GM19035 (cell line): ENCODE measurements at regions not wholly inside any gene's neighbourhood (a gene's known extent, or its start where the extent isn't known, plus 50 kb on each side); places are given as distances from the start of the nearest gene placed in this dataset.
"Not testable (repeated sequence)": the region's sequence is repeated elsewhere in the genome, so short reads cannot be mapped to it uniquely, and the experiment has no call there.

Experiments
- ATAC-seq: cut with Tn5 transposase; IDR thresholded peaks from one replicate; pipeline ENCODE4 v1.9.1; 2021; ENCODE audit not compliant: unreplicated experiment

GRCh38 chr6:51299621-51300380 lies 481.1 kb downstream of the TFAP2B start:
- ATAC-seq: no peak

- no peak for ATAC-seq
These were observed 481.8 kb downstream of the TFAP2B start for GRCh38 chr6:51300510-51300909.

GRCh38 chr6:51301962-51302361 lies 483.3 kb downstream of the TFAP2B start:
- ATAC-seq: no peak

DNA sequence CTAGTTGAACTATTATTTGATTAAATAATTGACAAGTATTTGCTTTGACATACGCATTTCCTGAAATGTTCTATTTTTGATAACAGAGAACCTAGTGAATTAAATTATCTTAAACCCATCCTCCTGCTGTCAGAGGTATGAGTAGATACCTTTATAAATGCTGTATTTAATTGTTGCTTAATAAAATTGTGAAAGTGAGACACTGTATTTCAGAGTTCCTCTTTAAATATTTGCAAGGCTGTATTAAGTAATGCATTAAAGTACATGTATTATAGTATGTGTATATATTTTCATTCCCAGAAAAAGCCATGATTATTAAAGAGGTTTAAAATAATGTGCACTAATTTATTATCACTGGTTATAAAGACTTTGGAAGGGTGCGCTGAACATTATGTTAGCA lies 483.8 kb downstream of the TFAP2B start:
- ATAC-seq: no peak

DNA sequence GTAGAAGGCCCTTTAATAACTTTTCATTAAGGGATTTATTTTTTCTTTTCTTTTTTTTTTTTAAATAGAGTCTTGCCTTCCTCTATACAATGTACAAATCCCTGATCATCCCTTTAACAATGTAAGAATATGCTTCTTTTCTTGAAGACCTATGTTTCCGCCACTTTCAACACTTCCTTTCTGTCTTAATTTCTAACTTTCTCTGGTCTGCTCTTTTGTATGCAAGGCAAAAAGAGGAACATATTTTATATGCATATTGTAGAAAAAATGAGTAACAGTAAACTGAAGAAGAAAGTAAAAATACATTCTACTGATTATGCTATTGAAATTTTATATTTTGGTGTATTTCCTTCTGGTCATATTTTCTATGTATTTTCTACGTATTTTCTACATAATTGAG lies 484.7 kb downstream of the TFAP2B start:
- no peak for ATAC-seq

DNA sequence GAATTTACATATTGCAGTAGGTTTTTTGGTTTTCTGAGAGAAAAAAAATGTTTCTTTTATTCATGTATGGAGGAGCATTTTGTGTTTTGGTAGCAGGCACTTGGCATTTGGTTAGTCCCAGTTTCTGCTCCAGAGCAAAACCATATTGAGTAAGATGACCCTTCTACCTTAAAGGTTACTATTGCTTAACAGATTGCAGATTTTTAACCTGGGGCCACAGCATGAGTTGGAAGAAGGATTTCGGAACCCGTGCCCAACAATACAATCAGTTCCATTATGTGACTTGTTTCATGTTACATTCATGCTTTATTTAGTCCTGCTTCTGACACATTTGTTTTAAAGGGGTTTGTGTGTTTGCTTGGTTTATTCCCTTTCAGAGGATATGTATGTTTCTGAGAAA lies 496.3 kb downstream of the TFAP2B start:
- no peak for ATAC-seq

DNA sequence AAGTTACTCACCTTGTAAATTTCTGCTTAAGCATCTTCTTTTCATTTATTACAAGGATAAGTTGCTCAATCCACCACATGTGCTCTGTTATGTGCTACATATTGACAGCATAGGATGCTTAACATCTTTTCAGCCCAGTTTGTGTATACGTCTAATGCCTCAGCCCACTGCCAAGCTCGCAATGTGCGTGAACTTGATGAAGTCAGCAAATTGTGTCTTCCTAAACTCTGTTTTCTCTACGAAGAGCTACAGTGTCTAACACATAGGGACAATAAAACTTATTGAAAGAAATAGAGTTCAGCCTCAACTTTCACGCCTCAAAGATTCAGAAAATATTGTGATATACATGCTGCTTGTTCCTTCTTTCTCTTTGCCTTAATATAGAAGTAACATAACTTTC lies 500.0 kb downstream of the TFAP2B start:
- ATAC-seq: no peak

DNA sequence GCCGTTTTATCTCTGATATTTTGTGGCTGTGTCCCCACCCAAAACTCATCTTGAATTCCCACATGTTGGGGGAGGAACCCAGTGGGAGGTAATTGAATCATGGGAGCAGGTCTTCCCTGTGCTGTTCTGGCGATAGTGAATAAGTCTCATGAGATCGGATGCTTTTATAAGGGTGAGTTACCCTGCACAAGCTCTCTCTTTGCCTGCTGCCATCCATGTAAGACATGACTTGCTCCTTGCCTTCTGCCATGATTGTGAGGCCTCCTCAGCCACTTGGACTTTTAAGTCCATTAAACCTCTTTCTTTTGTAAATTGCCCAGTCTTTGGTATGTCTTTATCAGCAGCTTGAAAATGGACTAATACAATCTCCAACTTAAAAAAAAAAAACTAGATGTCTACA lies 502.8 kb downstream of the TFAP2B start:
- not testable (repeated sequence) for ATAC-seq

DNA sequence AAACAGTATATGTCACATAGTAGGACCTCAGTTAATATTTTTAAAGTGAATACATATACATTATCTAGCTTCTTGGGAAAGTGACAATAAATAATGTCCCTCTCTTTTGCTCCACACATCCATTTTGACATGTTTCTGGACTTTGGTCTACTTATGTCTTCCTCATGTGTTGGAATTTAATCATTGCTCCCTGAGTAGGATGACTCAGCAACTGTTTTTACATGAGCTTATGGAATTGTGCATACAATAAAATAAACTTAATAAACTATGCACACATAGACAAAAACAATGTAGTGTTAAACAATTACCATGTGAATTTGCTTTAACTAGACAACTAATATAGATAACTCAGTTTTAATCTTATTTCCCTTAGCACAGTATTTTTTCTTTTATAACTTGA lies 503.8 kb downstream of the TFAP2B start:
- ATAC-seq: no peak

DNA sequence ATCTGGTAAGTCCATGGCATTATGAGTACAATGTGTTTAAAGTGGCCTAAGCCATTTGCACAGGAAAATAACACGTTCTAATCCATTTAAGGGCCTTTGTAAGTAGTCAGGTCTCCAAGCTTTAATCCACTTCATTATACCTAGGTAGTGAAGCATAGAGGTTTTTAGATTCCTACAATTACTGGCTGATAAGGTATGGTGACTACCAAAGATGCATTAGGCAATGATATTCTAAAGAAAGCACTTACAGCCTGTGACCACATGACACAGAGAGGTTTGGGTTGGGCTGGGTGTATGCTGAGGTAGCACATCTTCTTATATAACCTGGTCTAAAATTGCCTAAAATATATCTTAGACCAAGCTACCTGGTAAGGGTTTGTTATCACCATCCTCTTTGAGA lies 504.4 kb downstream of the TFAP2B start:
- ATAC-seq: no peak

- no peak for ATAC-seq
These were observed 512.3 kb downstream of the TFAP2B start for GRCh38 chr6:51330971-51331370.

DNA sequence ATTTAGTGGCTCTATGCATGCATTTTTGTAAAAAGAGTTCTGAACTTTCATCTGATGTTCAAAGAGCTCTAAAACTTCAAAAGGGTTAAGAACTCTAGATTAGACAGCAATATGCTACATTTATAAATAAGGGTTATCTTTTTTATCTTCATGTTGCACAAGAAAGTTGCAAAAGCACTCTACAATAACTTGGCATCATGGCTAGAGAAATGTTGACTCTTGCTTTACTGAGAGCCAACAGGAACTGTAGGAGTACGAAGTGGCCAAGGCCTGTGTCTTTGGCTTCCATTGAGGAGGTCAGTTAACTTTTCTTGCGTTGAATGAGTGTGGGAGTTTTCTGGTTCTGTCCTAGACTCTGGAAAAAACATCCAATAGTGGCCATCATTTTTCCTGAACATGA lies 516.9 kb downstream of the TFAP2B start:
- no peak for ATAC-seq

- ATAC-seq: no peak
These were observed 517.5 kb downstream of the TFAP2B start for GRCh38 chr6:51336185-51336584.

- no peak for ATAC-seq
These were observed 518.6 kb downstream of the TFAP2B start for GRCh38 chr6:51337277-51337676.

- ATAC-seq: no peak
These were observed 520.4 kb downstream of the TFAP2B start for GRCh38 chr6:51339108-51339507.

DNA sequence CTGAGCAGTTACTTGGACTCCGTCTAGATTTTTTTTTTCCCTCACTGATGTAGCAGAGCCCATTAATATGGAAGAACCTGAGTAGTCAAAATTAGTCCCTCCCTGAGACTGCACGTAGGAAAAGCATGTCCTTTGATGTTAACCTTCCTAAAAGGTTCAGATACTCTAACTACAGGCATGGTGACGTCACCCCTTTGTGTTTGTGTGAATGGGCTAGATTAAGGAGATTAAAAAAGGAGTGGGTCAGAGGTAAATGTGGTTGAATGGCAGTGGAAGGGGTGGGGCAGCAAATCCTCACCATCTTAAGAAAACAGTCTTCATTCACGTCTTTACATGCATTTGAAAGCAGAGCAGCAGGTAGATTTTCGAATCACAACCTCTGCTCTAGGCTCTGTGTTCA lies 521.1 kb downstream of the TFAP2B start:
- no peak for ATAC-seq

GRCh38 chr6:51342393-51342792 lies 523.7 kb downstream of the TFAP2B start:
- no peak for ATAC-seq

- ATAC-seq: no peak
These were observed 531.2 kb downstream of the TFAP2B start for GRCh38 chr6:51349857-51350256.

- no peak for ATAC-seq
These were observed 531.7 kb downstream of the TFAP2B start for GRCh38 chr6:51350308-51350904.

DNA sequence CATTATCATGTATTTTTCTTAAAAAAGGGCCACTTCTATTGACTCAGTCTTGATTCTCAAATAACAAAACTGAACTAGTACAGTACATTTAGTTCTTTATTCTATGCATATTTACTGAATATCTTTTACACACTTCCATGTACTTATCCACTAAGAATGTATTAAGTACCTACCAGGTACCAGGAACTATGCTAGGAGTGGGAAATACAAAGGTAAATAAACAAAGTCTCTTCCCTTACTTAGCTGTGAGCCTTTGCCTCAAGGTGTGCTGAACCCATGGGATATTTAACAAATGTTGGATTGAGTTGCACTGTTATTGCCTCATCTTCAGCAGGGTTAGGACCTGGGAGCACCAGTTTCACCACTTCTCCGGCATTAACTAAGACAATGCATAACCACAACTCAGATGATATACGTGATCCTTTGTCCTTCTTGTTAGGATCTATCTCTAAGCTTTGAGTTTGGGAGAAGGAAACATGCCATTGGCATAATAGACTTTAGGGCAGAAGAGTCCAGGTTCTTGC lies 533.9 kb downstream of the TFAP2B start:
- no peak for ATAC-seq

- ATAC-seq: no peak
These were observed 541.6 kb downstream of the TFAP2B start for GRCh38 chr6:51360287-51360686.

- ATAC-seq: no peak
These were observed 546.9 kb downstream of the TFAP2B start for GRCh38 chr6:51365566-51365965.

DNA sequence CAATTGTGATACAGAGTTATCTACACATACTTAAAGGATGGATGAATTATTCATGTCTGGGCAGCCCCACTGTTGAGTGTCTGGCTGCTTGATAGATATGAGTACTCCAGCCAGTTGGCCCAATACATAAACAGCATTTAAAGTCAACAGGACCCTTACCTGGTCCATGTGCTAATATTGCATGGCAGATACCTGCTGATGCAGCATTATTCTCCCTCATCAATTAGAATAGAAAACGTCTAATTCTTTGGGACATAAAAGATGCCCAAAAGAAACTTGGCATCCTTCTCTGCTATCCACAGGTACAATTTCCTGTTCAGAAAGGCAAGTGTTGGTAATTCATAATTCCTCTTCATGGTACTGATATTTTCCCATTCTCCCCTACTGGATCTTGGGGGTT lies 550.8 kb downstream of the TFAP2B start:
- ATAC-seq: no peak
